Activated T-helper 1 cell treated with anti-CD3 and anti-CD28 coated beads, Interleukin-12 subunit alpha, Interleukin-12 subunit beta, Interleukin-2, Interleukin-4 antibody, amounts not matched to agents 30 ng/mL and 10 ng/mL and 1 ng/mL, durations not matched to agents 14 hours and 24 hours and 36 hours (primary cell): ENCODE measurements at regions not wholly inside any gene's neighbourhood (a gene's known extent, or its start where the extent isn't known, plus 50 kb on each side); places are given as distances from the start of the nearest gene placed in this dataset.
"Not testable (repeated sequence)": the region's sequence is repeated elsewhere in the genome, so short reads cannot be mapped to it uniquely, and the experiment has no call there.

Experiments used
- DNase-seq: peaks from one replicate; pipeline ENCODE4 v3.0.0; 2021; ENCODE audit warnings: low spot score
- H3K27ac Mint-ChIP-seq: one replicate; pipeline ENCODE4 v1.8.0; 2021; ENCODE audit warnings: mild to moderate bottlenecking, mixed read lengths
- H3K27me3 Mint-ChIP-seq: one replicate; pipeline ENCODE4 v1.8.0; 2022; ENCODE audit warnings: mild to moderate bottlenecking, moderate library complexity, mixed read lengths; ENCODE audit not compliant: insufficient read depth
- H3K36me3 Mint-ChIP-seq: one replicate; pipeline ENCODE4 v1.8.0; 2021; ENCODE audit warnings: low read depth, mixed read lengths
- H3K4me1 Mint-ChIP-seq: one replicate; pipeline ENCODE4 v1.8.0; 2021; ENCODE audit warnings: low read depth, mixed read lengths
- H3K4me3 Mint-ChIP-seq: one replicate; pipeline ENCODE4 v1.8.0; 2021; ENCODE audit warnings: mild to moderate bottlenecking, moderate library complexity, mixed read lengths
- H3K9me3 Mint-ChIP-seq: one replicate; pipeline ENCODE4 v1.8.0; 2021; ENCODE audit warnings: mixed read lengths
- intact Hi-C: fragments of 100-400 bp; cut with micrococcal nuclease; formaldehyde crosslinking; loops from one replicate; pipeline ENCODE4 v1.15.1; 2024

- Mint-ChIP-seq H3K27me3 (no peaks in the 10 kb centered on the region), H3K4me1 (no peaks in the 10 kb centered on the region), H3K36me3 (no peaks in the 10 kb centered on the region), H3K9me3 (peaks cover 17% of the 10 kb centered on the region), H3K4me3 (no peak overlapping the region), H3K27ac (no peak overlapping the region)
- no peak for DNase-seq
- intact Hi-C loops = no loop called here
Measured at GRCh38 chr7:42545049-42545724, 308.2 kb upstream of the GLI3 start.

- intact Hi-C loops = no loop called here
- H3K27me3 Mint-ChIP-seq = no peaks in the 10 kb centered on the region
- no peaks in the 10 kb centered on the region for H3K4me1 Mint-ChIP-seq
- no peak overlapping the region for H3K4me3 Mint-ChIP-seq
- DNase-seq = no peak
- H3K27ac Mint-ChIP-seq = no peak overlapping the region
- peaks cover 17% of the 10 kb centered on the region for H3K9me3 Mint-ChIP-seq
- no peaks in the 10 kb centered on the region for H3K36me3 Mint-ChIP-seq
Measured at GRCh38 chr7:42543953-42544352, 306.9 kb upstream of the GLI3 start.

- H3K36me3 Mint-ChIP-seq, DNase-seq, intact Hi-C loops, H3K4me3 Mint-ChIP-seq, H3K27me3 Mint-ChIP-seq, H3K27ac Mint-ChIP-seq, H3K4me1 Mint-ChIP-seq: not testable (repeated sequence)
- H3K9me3 Mint-ChIP-seq = peaks cover 17% of the 10 kb centered on the region
Measured at GRCh38 chr7:42542446-42542845, 305.4 kb upstream of the GLI3 start.

GRCh38 chr7:42534441-42534840 lies 297.4 kb upstream of the GLI3 start:
- peaks cover 12% of the 10 kb centered on the region for H3K9me3 Mint-ChIP-seq
- no peaks in the 10 kb centered on the region for H3K4me1 Mint-ChIP-seq
- intact Hi-C loops = no loop called here
- no peaks in the 10 kb centered on the region for H3K36me3 Mint-ChIP-seq
- DNase-seq = no peak
- H3K4me3 Mint-ChIP-seq = no peak overlapping the region
- peaks cover 1% of the 10 kb centered on the region for H3K27me3 Mint-ChIP-seq
- H3K27ac Mint-ChIP-seq = no peak overlapping the region

GRCh38 chr7:42527004-42527403 lies 290.0 kb upstream of the GLI3 start:
- Mint-ChIP-seq H3K36me3 (no peaks in the 10 kb centered on the region), H3K9me3 (peaks cover 33% of the 10 kb centered on the region), H3K4me1 (no peaks in the 10 kb centered on the region), H3K27ac (no peak overlapping the region), H3K4me3 (no peak overlapping the region), H3K27me3 (no peaks in the 10 kb centered on the region)
- intact Hi-C loops = no loop called here
- no peak for DNase-seq

- H3K4me3 Mint-ChIP-seq = no peak overlapping the region
- H3K27me3 Mint-ChIP-seq = no peaks in the 10 kb centered on the region
- H3K4me1 Mint-ChIP-seq = no peaks in the 10 kb centered on the region
- no peak overlapping the region for H3K27ac Mint-ChIP-seq
- intact Hi-C loops = no loop called here
- no peak for DNase-seq
- H3K36me3 Mint-ChIP-seq = no peaks in the 10 kb centered on the region
- peaks cover 18% of the 10 kb centered on the region for H3K9me3 Mint-ChIP-seq
Measured at GRCh38 chr7:42522227-42522991, 285.4 kb upstream of the GLI3 start.

- H3K27me3 Mint-ChIP-seq = no peaks in the 10 kb centered on the region
- DNase-seq = no peak
- intact Hi-C loops = no loop called here
- H3K9me3 Mint-ChIP-seq = no peaks in the 10 kb centered on the region
- no peak overlapping the region for H3K4me3 Mint-ChIP-seq
- H3K4me1 Mint-ChIP-seq = no peaks in the 10 kb centered on the region
- no peak overlapping the region for H3K27ac Mint-ChIP-seq
- no peaks in the 10 kb centered on the region for H3K36me3 Mint-ChIP-seq
Measured at GRCh38 chr7:42511027-42511426, 274.0 kb upstream of the GLI3 start.

- Mint-ChIP-seq H3K4me3 (no peak overlapping the region), H3K4me1 (no peaks in the 10 kb centered on the region), H3K27ac (no peak overlapping the region), H3K27me3 (no peaks in the 10 kb centered on the region), H3K36me3 (no peaks in the 10 kb centered on the region), H3K9me3 (no peaks in the 10 kb centered on the region)
- DNase-seq = no peak
- intact Hi-C loops = no loop called here
Measured at GRCh38 chr7:42506097-42506496, 269.1 kb upstream of the GLI3 start.

- no peaks in the 10 kb centered on the region for H3K9me3 Mint-ChIP-seq
- no peak overlapping the region for H3K27ac Mint-ChIP-seq
- no peaks in the 10 kb centered on the region for H3K36me3 Mint-ChIP-seq
- H3K4me1 Mint-ChIP-seq = no peaks in the 10 kb centered on the region
- no peaks in the 10 kb centered on the region for H3K27me3 Mint-ChIP-seq
- H3K4me3 Mint-ChIP-seq = no peak overlapping the region
- intact Hi-C loops = no loop called here
- DNase-seq = no peak
Measured at GRCh38 chr7:42502022-42502421, 265.0 kb upstream of the GLI3 start.

GRCh38 chr7:42495256-42495655 lies 258.2 kb upstream of the GLI3 start:
- intact Hi-C loops = no loop called here
- Mint-ChIP-seq H3K27me3 (peaks cover 11% of the 10 kb centered on the region), H3K27ac (no peak overlapping the region), H3K36me3 (peaks cover 1% of the 10 kb centered on the region), H3K4me1 (peaks cover 7% of the 10 kb centered on the region), H3K4me3 (no peak overlapping the region), H3K9me3 (no peaks in the 10 kb centered on the region)
- DNase-seq = no peak

- Mint-ChIP-seq H3K27ac (no peak overlapping the region), H3K27me3 (peaks cover 11% of the 10 kb centered on the region), H3K4me3 (no peak overlapping the region), H3K4me1 (peaks cover 7% of the 10 kb centered on the region), H3K9me3 (no peaks in the 10 kb centered on the region), H3K36me3 (peaks cover 1% of the 10 kb centered on the region)
- intact Hi-C loops = no loop called here
- DNase-seq = no peak
Measured at GRCh38 chr7:42494736-42495135, 257.7 kb upstream of the GLI3 start.

- Mint-ChIP-seq H3K27me3 (peaks cover 11% of the 10 kb centered on the region), H3K9me3 (no peaks in the 10 kb centered on the region), H3K4me3 (no peak overlapping the region), H3K27ac (no peak overlapping the region), H3K4me1 (peaks cover 7% of the 10 kb centered on the region), H3K36me3 (peaks cover 1% of the 10 kb centered on the region)
- DNase-seq = no peak
- intact Hi-C loops = no loop called here
Measured at GRCh38 chr7:42494199-42494710, 257.2 kb upstream of the GLI3 start.

- peaks cover 1% of the 10 kb centered on the region for H3K36me3 Mint-ChIP-seq
- H3K27me3 Mint-ChIP-seq = peaks cover 11% of the 10 kb centered on the region
- DNase-seq = no peak
- peak overlapping the region; percentile 29 for H3K27ac Mint-ChIP-seq
- intact Hi-C loops = no loop called here
- H3K9me3 Mint-ChIP-seq = peaks cover 3% of the 10 kb centered on the region
- peak overlapping the region; percentile 63 for H3K4me3 Mint-ChIP-seq
- H3K4me1 Mint-ChIP-seq = peaks cover 7% of the 10 kb centered on the region
Measured at GRCh38 chr7:42493436-42494198, 256.6 kb upstream of the GLI3 start.
